ENCODE measurements at regions not wholly inside any gene's neighbourhood (a gene's known extent, or its start where the extent isn't known, plus 50 kb on each side); places are given as distances from the start of the nearest gene placed in this dataset.

DNA sequence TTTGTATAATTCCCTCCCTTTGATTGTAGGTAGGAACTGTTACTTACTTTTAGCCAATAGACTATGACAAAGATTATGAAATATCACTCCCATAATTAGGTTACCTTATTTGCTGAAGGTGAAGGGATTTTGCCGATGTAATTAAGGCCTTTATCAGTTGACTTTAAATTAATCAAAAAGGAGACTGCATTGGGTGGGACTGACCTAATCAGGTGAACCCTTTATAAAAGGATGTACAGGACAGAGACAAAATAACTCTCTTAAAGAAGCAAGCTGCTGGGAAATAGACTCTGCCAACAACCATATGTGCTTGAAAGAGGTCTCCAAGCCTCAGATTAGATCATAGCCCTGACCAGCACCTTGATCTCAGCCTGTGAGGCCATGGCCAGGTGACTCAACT, 167.6 kb downstream of the SOX3 start:
- ATAC-seq (no peak), DNase-seq (ENCODE audit: low spot score) (no peak)
- POLR2A ChIA-PET = no interaction called here
- Mint-ChIP-seq H3K27me3 (ENCODE audit: low read depth) (peaks cover 11% of the 10 kb centered on the region), H3K27ac (no peak overlapping the region), H3K4me1 (peaks cover 20% of the 10 kb centered on the region), H3K36me3 (no peaks in the 10 kb centered on the region), H3K4me3 (no peak overlapping the region), H3K9me3 (no peaks in the 10 kb centered on the region)
- CTCF ChIA-PET = no interaction called here
- no peak for TF ChIP-seq HMGA2 (CRISPR knock-in tag; IDR thresholded peaks at IDR 0.05)
- TF ChIP-seq CBFB (CRISPR knock-in tag; IDR thresholded peaks at IDR 0.05; ENCODE audit: low read depth) = no peak
- no peak for TF ChIP-seq ZNF121 (CRISPR knock-in tag; IDR thresholded peaks at IDR 0.05)
- TF ChIP-seq, protein P1, sequence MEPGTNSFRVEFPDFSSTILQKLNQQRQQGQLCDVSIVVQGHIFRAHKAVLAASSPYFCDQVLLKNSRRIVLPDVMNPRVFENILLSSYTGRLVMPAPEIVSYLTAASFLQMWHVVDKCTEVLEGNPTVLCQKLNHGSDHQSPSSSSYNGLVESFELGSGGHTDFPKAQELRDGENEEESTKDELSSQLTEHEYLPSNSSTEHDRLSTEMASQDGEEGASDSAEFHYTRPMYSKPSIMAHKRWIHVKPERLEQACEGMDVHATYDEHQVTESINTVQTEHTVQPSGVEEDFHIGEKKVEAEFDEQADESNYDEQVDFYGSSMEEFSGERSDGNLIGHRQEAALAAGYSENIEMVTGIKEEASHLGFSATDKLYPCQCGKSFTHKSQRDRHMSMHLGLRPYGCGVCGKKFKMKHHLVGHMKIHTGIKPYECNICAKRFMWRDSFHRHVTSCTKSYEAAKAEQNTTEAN (CRISPR knock-in tag; IDR thresholded peaks at IDR 0.05) = no peak
- TF ChIP-seq ZNF317 (CRISPR knock-in tag; IDR thresholded peaks at IDR 0.05; ENCODE audit: borderline replicate concordance, low read depth) = no peak
- TF ChIP-seq MYBL2 (CRISPR knock-in tag; IDR thresholded peaks at IDR 0.05) = no peak

DNA sequence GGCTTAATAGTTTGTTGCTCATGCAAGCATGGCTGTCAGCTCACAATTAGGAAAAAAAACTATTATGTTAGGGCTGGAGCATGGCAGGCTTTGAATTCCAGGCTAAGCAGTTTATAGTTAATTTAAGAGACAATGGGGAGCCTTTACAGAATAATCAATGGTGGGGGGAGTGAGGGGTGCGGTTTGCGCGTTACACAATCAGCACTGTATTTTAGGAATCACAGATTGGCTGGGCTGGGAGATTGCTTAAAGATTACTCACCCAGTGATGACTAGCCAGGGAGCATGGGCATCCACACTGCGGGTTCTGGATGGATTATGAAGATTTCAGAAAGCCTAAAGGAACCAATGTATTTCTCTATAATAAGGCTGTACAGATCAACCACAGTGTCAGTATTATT, 186.6 kb downstream of the SOX3 start:
- Mint-ChIP-seq H3K27me3 (ENCODE audit: low read depth) (no peaks in the 10 kb centered on the region), H3K36me3 (no peaks in the 10 kb centered on the region), H3K9me3 (peaks cover 3% of the 10 kb centered on the region; the same call in 1 of the 2 replicates), H3K4me3 (no peak overlapping the region), H3K4me1 (peaks cover 4% of the 10 kb centered on the region), H3K27ac (no peak overlapping the region)
- no peak for ATAC-seq
- no peak for TF ChIP-seq ERG (CRISPR knock-in tag; IDR thresholded peaks at IDR 0.05)
- TF ChIP-seq ATF3 (CRISPR knock-in tag; conservative IDR thresholded peaks at IDR 0.05) = no peak
- no peak for TF ChIP-seq FOXJ3 (CRISPR knock-in tag; IDR thresholded peaks at IDR 0.05; ENCODE audit: borderline replicate concordance)
- TF ChIP-seq, protein P2, sequence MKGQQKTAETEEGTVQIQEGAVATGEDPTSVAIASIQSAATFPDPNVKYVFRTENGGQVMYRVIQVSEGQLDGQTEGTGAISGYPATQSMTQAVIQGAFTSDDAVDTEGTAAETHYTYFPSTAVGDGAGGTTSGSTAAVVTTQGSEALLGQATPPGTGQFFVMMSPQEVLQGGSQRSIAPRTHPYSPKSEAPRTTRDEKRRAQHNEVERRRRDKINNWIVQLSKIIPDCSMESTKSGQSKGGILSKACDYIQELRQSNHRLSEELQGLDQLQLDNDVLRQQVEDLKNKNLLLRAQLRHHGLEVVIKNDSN (CRISPR knock-in tag; IDR thresholded peaks at IDR 0.05) = no peak
- TF ChIP-seq, protein P3, sequence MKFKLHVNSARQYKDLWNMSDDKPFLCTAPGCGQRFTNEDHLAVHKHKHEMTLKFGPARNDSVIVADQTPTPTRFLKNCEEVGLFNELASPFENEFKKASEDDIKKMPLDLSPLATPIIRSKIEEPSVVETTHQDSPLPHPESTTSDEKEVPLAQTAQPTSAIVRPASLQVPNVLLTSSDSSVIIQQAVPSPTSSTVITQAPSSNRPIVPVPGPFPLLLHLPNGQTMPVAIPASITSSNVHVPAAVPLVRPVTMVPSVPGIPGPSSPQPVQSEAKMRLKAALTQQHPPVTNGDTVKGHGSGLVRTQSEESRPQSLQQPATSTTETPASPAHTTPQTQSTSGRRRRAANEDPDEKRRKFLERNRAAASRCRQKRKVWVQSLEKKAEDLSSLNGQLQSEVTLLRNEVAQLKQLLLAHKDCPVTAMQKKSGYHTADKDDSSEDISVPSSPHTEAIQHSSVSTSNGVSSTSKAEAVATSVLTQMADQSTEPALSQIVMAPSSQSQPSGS (CRISPR knock-in tag; IDR thresholded peaks at IDR 0.05; ENCODE audit: borderline replicate concordance, low read depth) = no peak
- TF ChIP-seq ZNF138 (CRISPR knock-in tag; conservative IDR thresholded peaks at IDR 0.05) = no peak
- TF ChIP-seq ZNF232 (CRISPR knock-in tag; IDR thresholded peaks at IDR 0.05) = no peak
- TF ChIP-seq, protein P4, sequence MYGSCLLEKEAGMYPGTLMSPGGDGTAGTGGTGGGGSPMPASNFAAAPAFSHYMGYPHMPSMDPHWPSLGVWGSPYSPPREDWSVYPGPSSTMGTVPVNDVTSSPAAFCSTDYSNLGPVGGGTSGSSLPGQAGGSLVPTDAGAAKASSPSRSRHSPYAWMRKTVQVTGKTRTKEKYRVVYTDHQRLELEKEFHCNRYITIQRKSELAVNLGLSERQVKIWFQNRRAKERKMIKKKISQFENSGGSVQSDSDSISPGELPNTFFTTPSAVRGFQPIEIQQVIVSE (CRISPR knock-in tag; IDR thresholded peaks at IDR 0.05; ENCODE audit: borderline replicate concordance) = no peak
- TF ChIP-seq, protein P5, sequence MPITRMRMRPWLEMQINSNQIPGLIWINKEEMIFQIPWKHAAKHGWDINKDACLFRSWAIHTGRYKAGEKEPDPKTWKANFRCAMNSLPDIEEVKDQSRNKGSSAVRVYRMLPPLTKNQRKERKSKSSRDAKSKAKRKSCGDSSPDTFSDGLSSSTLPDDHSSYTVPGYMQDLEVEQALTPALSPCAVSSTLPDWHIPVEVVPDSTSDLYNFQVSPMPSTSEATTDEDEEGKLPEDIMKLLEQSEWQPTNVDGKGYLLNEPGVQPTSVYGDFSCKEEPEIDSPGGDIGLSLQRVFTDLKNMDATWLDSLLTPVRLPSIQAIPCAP (CRISPR knock-in tag; IDR thresholded peaks at IDR 0.05) = no peak
- TF ChIP-seq JUN (CRISPR knock-in tag; IDR thresholded peaks at IDR 0.05) = no peak
- TF ChIP-seq CBFB (CRISPR knock-in tag; IDR thresholded peaks at IDR 0.05; ENCODE audit: low read depth) = no peak
- no peak for TF ChIP-seq MLX (CRISPR knock-in tag; IDR thresholded peaks at IDR 0.05)
- no peak for TF ChIP-seq ZNF121 (CRISPR knock-in tag; IDR thresholded peaks at IDR 0.05)
- TF ChIP-seq MYBL2 (CRISPR knock-in tag; IDR thresholded peaks at IDR 0.05) = no peak
- no peak for TF ChIP-seq CREB1 (CRISPR knock-in tag; IDR thresholded peaks at IDR 0.05)
- TF ChIP-seq, protein P1 (CRISPR knock-in tag; IDR thresholded peaks at IDR 0.05) = no peak
- TF ChIP-seq NR3C1 (CRISPR knock-in tag; conservative IDR thresholded peaks at IDR 0.05; ENCODE audit: low read depth) = no peak
- no peak for TF ChIP-seq GABPB1 (CRISPR knock-in tag; IDR thresholded peaks at IDR 0.05)
- no peak for DNase-seq (ENCODE audit: low spot score)
- POLR2A ChIA-PET = no interaction called here
- CTCF ChIA-PET = no interaction called here

Measured in WTC11 (cell line).